ENCODE measurements at regions not wholly inside any gene's neighbourhood (a gene's known extent, or its start where the extent isn't known, plus 50 kb on each side); places are given as distances from the start of the nearest gene placed in this dataset.
A peak's percentile ranks its signal among the peaks of the same experiment; 100 is the strongest.

DNA sequence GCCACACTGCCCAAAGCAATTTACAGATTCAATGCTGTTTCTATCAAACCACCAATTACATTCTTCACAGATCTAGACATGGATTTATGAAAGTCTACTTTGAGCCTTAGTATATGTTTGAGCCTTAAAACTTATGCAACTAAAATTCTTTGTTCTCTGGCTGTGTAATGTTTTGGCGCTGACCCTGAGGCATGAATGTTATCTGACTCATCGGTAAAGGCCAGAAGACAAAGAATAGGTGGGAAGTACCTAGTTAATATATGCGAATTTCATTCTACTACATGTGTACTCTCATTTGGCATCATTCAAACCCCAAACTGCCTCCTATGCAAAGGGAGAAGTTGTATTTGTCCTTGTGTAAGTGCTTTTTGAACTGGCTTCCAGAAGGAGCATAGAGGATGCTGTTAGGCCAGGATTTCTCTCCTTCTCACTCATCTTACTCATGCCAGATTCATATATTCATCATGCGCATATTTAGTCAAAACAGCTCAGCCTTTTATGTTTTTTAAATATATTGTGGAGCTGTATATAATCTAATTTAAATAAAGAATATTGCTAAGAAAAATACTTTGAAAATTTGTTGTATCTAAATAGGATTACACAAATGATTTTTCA lies 204.2 kb downstream of the NFKBIZ start:
- no CpG with 5 or more reads among the region's 4 CpGs for WGBS (ENCODE audit: insufficient coverage)
- Mint-ChIP-seq H3K9me3 (peaks cover 21 to 39% (median 28%) of the 10 kb centered on the region in 7 donors), H3K36me3 (peaks cover 12 to 14% of the 10 kb centered on the region in 2 donors), H3K27ac (no peak overlapping the region), H3K27me3 (ENCODE audit: low read depth in 3 of 3) (peaks cover 0 to 2% (median 0%) of the 10 kb centered on the region in 3 donors), H3K4me1 (peaks cover 2% of the 10 kb centered on the region), H3K4me3 (no peak overlapping the region)
- Histone ChIP-seq H3K9ac (ENCODE audit: insufficient read depth, low read length, poor library complexity, severe bottlenecking) (no peak overlapping the region), H3K4me1 (ENCODE audit: control insufficient read depth in 1 of 2, insufficient read depth in 2 of 2, low read length in 2 of 2) (no peaks in the 10 kb centered on the region), H3K27ac (ENCODE audit: low read depth in 1 of 2, low read length in 2 of 2) (no peak overlapping the region), H3K36me3 (replicated peaks in 1 of 2; ENCODE audit: control insufficient read depth in 1 of 2, insufficient read depth in 2 of 2, low read length in 2 of 2) (no peaks in the 10 kb centered on the region), H3K79me2 (ENCODE audit: insufficient read depth, low read length) (no peaks in the 10 kb centered on the region), H3K27me3 (ENCODE audit: control insufficient read depth in 2 of 2, insufficient read depth in 2 of 2, low read length in 2 of 2) (no peaks in the 10 kb centered on the region), H4K20me1 (ENCODE audit: insufficient read depth, low read length) (no peaks in the 10 kb centered on the region), H3K4me2 (replicated peaks; ENCODE audit: extremely low read depth, low read length, poor library complexity, severe bottlenecking) (no peak overlapping the region), H3K9me3 (replicated peaks in 1 of 2; ENCODE audit: control insufficient read depth in 1 of 2, insufficient read depth in 1 of 2, low read length in 2 of 2) (peaks cover 19 to 25% of the 10 kb centered on the region in 2 donors), H2AFZ (ENCODE audit: insufficient read depth, low read depth, low read length, poor library complexity, severe bottlenecking) (no peak overlapping the region), H3K4me3 (replicated peaks in 1 of 3; ENCODE audit: low read depth in 2 of 3, low read length in 3 of 3) (no peak overlapping the region)
- TF ChIP-seq, protein P1, sequence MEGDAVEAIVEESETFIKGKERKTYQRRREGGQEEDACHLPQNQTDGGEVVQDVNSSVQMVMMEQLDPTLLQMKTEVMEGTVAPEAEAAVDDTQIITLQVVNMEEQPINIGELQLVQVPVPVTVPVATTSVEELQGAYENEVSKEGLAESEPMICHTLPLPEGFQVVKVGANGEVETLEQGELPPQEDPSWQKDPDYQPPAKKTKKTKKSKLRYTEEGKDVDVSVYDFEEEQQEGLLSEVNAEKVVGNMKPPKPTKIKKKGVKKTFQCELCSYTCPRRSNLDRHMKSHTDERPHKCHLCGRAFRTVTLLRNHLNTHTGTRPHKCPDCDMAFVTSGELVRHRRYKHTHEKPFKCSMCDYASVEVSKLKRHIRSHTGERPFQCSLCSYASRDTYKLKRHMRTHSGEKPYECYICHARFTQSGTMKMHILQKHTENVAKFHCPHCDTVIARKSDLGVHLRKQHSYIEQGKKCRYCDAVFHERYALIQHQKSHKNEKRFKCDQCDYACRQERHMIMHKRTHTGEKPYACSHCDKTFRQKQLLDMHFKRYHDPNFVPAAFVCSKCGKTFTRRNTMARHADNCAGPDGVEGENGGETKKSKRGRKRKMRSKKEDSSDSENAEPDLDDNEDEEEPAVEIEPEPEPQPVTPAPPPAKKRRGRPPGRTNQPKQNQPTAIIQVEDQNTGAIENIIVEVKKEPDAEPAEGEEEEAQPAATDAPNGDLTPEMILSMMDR (IDR thresholded peaks at IDR 0.05), result no peak
- intact Hi-C loops (cut with micrococcal nuclease), result no loop called here
- peak in 1 of 3 donors; percentile 46 for DNase-seq

DNA sequence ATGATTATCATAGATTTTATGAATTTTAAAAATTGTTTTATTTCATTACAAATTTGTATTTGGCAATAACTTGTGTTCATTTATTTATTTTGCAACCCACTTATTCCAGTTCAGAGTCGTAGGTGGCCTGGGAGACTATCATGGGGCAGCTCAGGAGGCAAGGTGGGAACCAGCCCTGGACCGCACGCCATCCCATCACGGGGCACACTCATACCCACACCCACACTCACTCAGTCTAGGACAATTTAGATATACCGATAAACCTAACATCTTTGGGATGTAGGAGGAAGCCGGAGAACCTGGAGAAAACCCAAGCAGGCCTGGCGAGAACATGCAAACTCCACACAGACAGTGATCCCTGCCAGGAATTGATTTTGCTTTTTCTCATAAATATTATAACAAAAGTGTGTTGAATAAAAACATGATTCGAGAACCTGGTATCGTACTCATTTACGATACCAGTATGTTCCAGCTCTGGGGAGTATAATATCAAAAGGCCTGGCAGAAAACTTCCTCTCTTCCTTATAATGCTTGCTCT lies 205.3 kb downstream of the NFKBIZ start:
- Histone ChIP-seq H3K9me3 (replicated peaks in 1 of 2; ENCODE audit: control insufficient read depth in 1 of 2, insufficient read depth in 1 of 2, low read length in 2 of 2) (peaks cover 14 to 17% of the 10 kb centered on the region in 2 donors), H3K4me3 (replicated peaks in 1 of 3; ENCODE audit: low read depth in 2 of 3, low read length in 3 of 3) (no peak overlapping the region), H3K27me3 (ENCODE audit: control insufficient read depth in 2 of 2, insufficient read depth in 2 of 2, low read length in 2 of 2) (no peaks in the 10 kb centered on the region), H3K9ac (ENCODE audit: insufficient read depth, low read length, poor library complexity, severe bottlenecking) (no peak overlapping the region), H3K4me2 (replicated peaks; ENCODE audit: extremely low read depth, low read length, poor library complexity, severe bottlenecking) (no peak overlapping the region), H3K36me3 (replicated peaks in 1 of 2; ENCODE audit: control insufficient read depth in 1 of 2, insufficient read depth in 2 of 2, low read length in 2 of 2) (no peaks in the 10 kb centered on the region), H3K27ac (ENCODE audit: low read depth in 1 of 2, low read length in 2 of 2) (no peak overlapping the region), H3K4me1 (ENCODE audit: control insufficient read depth in 1 of 2, insufficient read depth in 2 of 2, low read length in 2 of 2) (peaks cover 0 to 7% of the 10 kb centered on the region in 2 donors), H4K20me1 (ENCODE audit: insufficient read depth, low read length) (no peaks in the 10 kb centered on the region), H3K79me2 (ENCODE audit: insufficient read depth, low read length) (no peaks in the 10 kb centered on the region), H2AFZ (ENCODE audit: insufficient read depth, low read depth, low read length, poor library complexity, severe bottlenecking) (no peak overlapping the region)
- TF ChIP-seq, protein P1 (IDR thresholded peaks at IDR 0.05), result no peak
- H3K27ac Mint-ChIP-seq, result no peak overlapping the region
- intact Hi-C loops (cut with micrococcal nuclease), result no loop called here
- H3K27me3 Mint-ChIP-seq (ENCODE audit: low read depth in 3 of 3), result peaks cover 0 to 2% (median 0%) of the 10 kb centered on the region in 3 donors
- H3K4me1 Mint-ChIP-seq, result peaks cover 12% of the 10 kb centered on the region
- DNase-seq, result no peak
- H3K4me3 Mint-ChIP-seq, result no peak overlapping the region
- peaks cover 10 to 28% (median 17%) of the 10 kb centered on the region in 7 donors for H3K9me3 Mint-ChIP-seq
- WGBS (ENCODE audit: insufficient coverage), result no CpG with 5 or more reads among the region's 10 CpGs
- peaks cover 10 to 14% of the 10 kb centered on the region in 2 donors for H3K36me3 Mint-ChIP-seq
